ENCODE measurements at regions not wholly inside any gene's neighbourhood (a gene's known extent, or its start where the extent isn't known, plus 50 kb on each side); places are given as distances from the start of the nearest gene placed in this dataset.

- TF ChIP-seq POLR2A (IDR thresholded peaks at IDR 0.05) (no peak), CTCF (IDR thresholded peaks at IDR 0.05) (no peak)
- Histone ChIP-seq H3K9me3 (no peaks in the 10 kb centered on the region), H3K4me3 (no peak overlapping the region), H3K4me1 (no peaks in the 10 kb centered on the region), H3K27ac (no peak overlapping the region), H3K27me3 (no peaks in the 10 kb centered on the region), H3K36me3 (no peaks in the 10 kb centered on the region)
- intact Hi-C loops (cut with DNase I; ENCODE audit: low total_unique reads): no loop called here
- no peak for DNase-seq
These were observed 52.5 kb upstream of the NABP1 start for GRCh38 chr2:191625446-191625845.

GRCh38 chr2:191626497-191627151, 51.3 kb upstream of the NABP1 start:
- H3K9me3 ChIP-seq: no peaks in the 10 kb centered on the region
- no peak overlapping the region for H3K27ac ChIP-seq
- DNase-seq: no peak
- no peaks in the 10 kb centered on the region for H3K36me3 ChIP-seq
- no peaks in the 10 kb centered on the region for H3K4me1 ChIP-seq
- no peaks in the 10 kb centered on the region for H3K27me3 ChIP-seq
- H3K4me3 ChIP-seq: no peak overlapping the region
- TF ChIP-seq CTCF (IDR thresholded peaks at IDR 0.05) (no peak), POLR2A (IDR thresholded peaks at IDR 0.05) (no peak)
- intact Hi-C loops (cut with DNase I; ENCODE audit: low total_unique reads): no loop called here

GRCh38 chr2:191627518-191627917, 50.4 kb upstream of the NABP1 start:
- no peaks in the 10 kb centered on the region for H3K9me3 ChIP-seq
- no peaks in the 10 kb centered on the region for H3K36me3 ChIP-seq
- no peak for TF ChIP-seq CTCF (IDR thresholded peaks at IDR 0.05)
- intact Hi-C loops (cut with DNase I; ENCODE audit: low total_unique reads): no loop called here
- H3K4me1 ChIP-seq: no peaks in the 10 kb centered on the region
- H3K27me3 ChIP-seq: no peaks in the 10 kb centered on the region
- no peak overlapping the region for H3K27ac ChIP-seq
- H3K4me3 ChIP-seq: no peak overlapping the region
- DNase-seq: no peak
